HFF-Myc (cell line): ENCODE measurements at regions not wholly inside any gene's neighbourhood (a gene's known extent, or its start where the extent isn't known, plus 50 kb on each side); places are given as distances from the start of the nearest gene placed in this dataset.

ENCODE experiments used
- DNase-seq: peaks from one replicate; pipeline ENCODE4 v3.0.0-alpha.2; 2011; ENCODE audit warnings: low read depth; ENCODE audit errors: extremely low read depth
- H3K4me3 ChIP-seq: replicated peaks from 2 replicates; pipeline ENCODE4 v1.5.1; 2011; ENCODE audit warnings: low read depth, mild to moderate bottlenecking, control low read depth, low read length
- CTCF ChIP-seq: IDR thresholded peaks from 2 replicates; pipeline ENCODE4 v1.5.1; 2012; ENCODE audit warnings: mild to moderate bottlenecking, low read depth, low read length, control low read depth; ENCODE audit errors: missing control alignments

GRCh38 chr5:89297066-89297465 is 414.1 kb upstream of the MEF2C start:
- TF ChIP-seq CTCF, result no peak
- no peak overlapping the region for H3K4me3 ChIP-seq
- no peak for DNase-seq

GRCh38 chr5:89293810-89294209 is 410.8 kb upstream of the MEF2C start:
- TF ChIP-seq CTCF, result no peak
- DNase-seq, result no peak
- no peak overlapping the region for H3K4me3 ChIP-seq

- no peak overlapping the region for H3K4me3 ChIP-seq
- no peak for DNase-seq
- no peak for TF ChIP-seq CTCF
Measured at GRCh38 chr5:89292487-89292886, 409.5 kb upstream of the MEF2C start.

GRCh38 chr5:89289604-89290003 is 406.6 kb upstream of the MEF2C start:
- DNase-seq, result no peak
- H3K4me3 ChIP-seq, result no peak overlapping the region
- TF ChIP-seq CTCF, result no peak

- H3K4me3 ChIP-seq, result no peak overlapping the region
- no peak for TF ChIP-seq CTCF
- no peak for DNase-seq
Measured at GRCh38 chr5:89287964-89288363, 405.0 kb upstream of the MEF2C start.

GRCh38 chr5:89286320-89286719 is 403.3 kb upstream of the MEF2C start:
- H3K4me3 ChIP-seq, result no peak overlapping the region
- no peak for TF ChIP-seq CTCF
- no peak for DNase-seq

- TF ChIP-seq CTCF, result peak; percentile 9
- DNase-seq, result no peak
- H3K4me3 ChIP-seq, result no peak overlapping the region
Measured at GRCh38 chr5:89283728-89284493, 400.9 kb upstream of the MEF2C start.
